ENCODE measurements at regions not wholly inside any gene's neighbourhood (a gene's known extent, or its start where the extent isn't known, plus 50 kb on each side); places are given as distances from the start of the nearest gene placed in this dataset.

- no peak overlapping the region for H3K27ac ChIP-seq (ENCODE audit: low read depth in 2 of 2, low read length in 2 of 2)
- no peak overlapping the region for H3K4me3 ChIP-seq (ENCODE audit: low read length in 3 of 3)
- DNase-seq (no peak), FAIRE-seq (no peak)
- no peaks in the 10 kb centered on the region for H3K9me3 ChIP-seq (ENCODE audit: control insufficient read depth in 2 of 3, insufficient read depth in 1 of 3, low read length in 3 of 3)
- H3K36me3 ChIP-seq (ENCODE audit: control insufficient read depth in 2 of 3, insufficient read depth in 3 of 3, low read length in 3 of 3), result no peaks in the 10 kb centered on the region
- intact Hi-C loops (cut with DNase I), result no loop called here
- no peaks in the 10 kb centered on the region for H3K27me3 ChIP-seq (ENCODE audit: control insufficient read depth, insufficient read depth, low read length)
- no peaks in the 10 kb centered on the region for H3K4me1 ChIP-seq (ENCODE audit: control insufficient read depth in 2 of 3, insufficient read depth in 2 of 3, low read depth in 1 of 3, low read length in 3 of 3)
- no peak overlapping the region for H3K9ac ChIP-seq (ENCODE audit: low read length in 3 of 3)
- TF ChIP-seq CTCF (IDR thresholded peaks at IDR 0.05; ENCODE audit: borderline replicate concordance, extremely low read depth, insufficient read depth), result no peak
Observed at GRCh38 chr18:38966841-38967240, 1401.2 kb upstream of the CELF4 start.

GRCh38 chr18:38963943-38964660, 1398.5 kb upstream of the CELF4 start:
- Histone ChIP-seq H3K9me3 (ENCODE audit: control insufficient read depth in 2 of 3, insufficient read depth in 1 of 3, low read length in 3 of 3) (no peaks in the 10 kb centered on the region), H3K9ac (ENCODE audit: low read length in 3 of 3) (no peak overlapping the region)

DNA sequence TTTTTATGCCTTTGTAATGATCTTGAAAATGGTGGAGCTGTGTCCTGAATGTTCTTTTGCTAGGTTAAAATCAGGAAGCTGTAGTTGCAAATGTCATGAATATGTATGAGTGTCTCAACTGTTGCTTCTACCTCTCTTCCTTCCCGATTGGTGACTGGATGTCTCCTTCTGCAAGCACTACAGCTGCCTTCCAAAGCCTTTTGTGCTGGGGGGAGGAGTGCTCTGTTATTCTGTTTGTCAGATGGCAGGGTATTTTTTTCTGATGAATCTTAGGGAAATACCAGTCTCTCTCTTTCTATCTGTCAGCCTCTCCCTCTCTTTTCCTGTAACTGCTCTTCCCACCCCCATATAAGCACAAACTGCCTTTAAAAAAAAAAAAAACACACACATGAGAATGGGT, 1396.3 kb upstream of the CELF4 start:
- H3K9me3 ChIP-seq (ENCODE audit: control insufficient read depth in 2 of 3, insufficient read depth in 1 of 3, low read length in 3 of 3), result no peaks in the 10 kb centered on the region
- intact Hi-C loops (cut with DNase I), result no loop called here
- H3K4me3 ChIP-seq (ENCODE audit: low read length in 3 of 3), result no peak overlapping the region
- H3K4me1 ChIP-seq (ENCODE audit: control insufficient read depth in 2 of 3, insufficient read depth in 2 of 3, low read depth in 1 of 3, low read length in 3 of 3), result no peaks in the 10 kb centered on the region
- no peak for TF ChIP-seq CTCF (IDR thresholded peaks at IDR 0.05; ENCODE audit: borderline replicate concordance, extremely low read depth, insufficient read depth)
- no peak overlapping the region for H3K27ac ChIP-seq (ENCODE audit: low read depth in 2 of 2, low read length in 2 of 2)
- no peak for FAIRE-seq
- no peaks in the 10 kb centered on the region for H3K27me3 ChIP-seq (ENCODE audit: control insufficient read depth, insufficient read depth, low read length)
- H3K36me3 ChIP-seq (ENCODE audit: control insufficient read depth in 2 of 3, insufficient read depth in 3 of 3, low read length in 3 of 3), result no peaks in the 10 kb centered on the region
- DNase-seq, result no peak
- no peak overlapping the region for H3K9ac ChIP-seq (ENCODE audit: low read length in 3 of 3)

More at GRCh38 chr18:38963943-38964660, 1398.5 kb upstream of the CELF4 start:
- Histone ChIP-seq H3K27me3 (ENCODE audit: control insufficient read depth, insufficient read depth, low read length) (no peaks in the 10 kb centered on the region), H3K27ac (ENCODE audit: low read depth in 2 of 2, low read length in 2 of 2) (no peak overlapping the region), H3K4me3 (ENCODE audit: low read length in 3 of 3) (no peak overlapping the region), H3K36me3 (ENCODE audit: control insufficient read depth in 2 of 3, insufficient read depth in 3 of 3, low read length in 3 of 3) (no peaks in the 10 kb centered on the region), H3K4me1 (ENCODE audit: control insufficient read depth in 2 of 3, insufficient read depth in 2 of 3, low read depth in 1 of 3, low read length in 3 of 3) (no peaks in the 10 kb centered on the region)
- FAIRE-seq (no peak), DNase-seq (no peak)
- intact Hi-C loops (cut with DNase I), result no loop called here
- no peak for TF ChIP-seq CTCF (IDR thresholded peaks at IDR 0.05; ENCODE audit: borderline replicate concordance, extremely low read depth, insufficient read depth)

- Histone ChIP-seq H3K4me1 (ENCODE audit: control insufficient read depth in 2 of 3, insufficient read depth in 2 of 3, low read depth in 1 of 3, low read length in 3 of 3) (no peaks in the 10 kb centered on the region), H3K27me3 (ENCODE audit: control insufficient read depth, insufficient read depth, low read length) (no peaks in the 10 kb centered on the region), H3K27ac (ENCODE audit: low read depth in 2 of 2, low read length in 2 of 2) (no peak overlapping the region), H3K4me3 (ENCODE audit: low read length in 3 of 3) (no peak overlapping the region), H3K9me3 (ENCODE audit: control insufficient read depth in 2 of 3, insufficient read depth in 1 of 3, low read length in 3 of 3) (no peaks in the 10 kb centered on the region), H3K9ac (ENCODE audit: low read length in 3 of 3) (no peak overlapping the region), H3K36me3 (ENCODE audit: control insufficient read depth in 2 of 3, insufficient read depth in 3 of 3, low read length in 3 of 3) (no peaks in the 10 kb centered on the region)
- no peak for TF ChIP-seq CTCF (IDR thresholded peaks at IDR 0.05; ENCODE audit: borderline replicate concordance, extremely low read depth, insufficient read depth)
- DNase-seq (no peak), FAIRE-seq (no peak)
- intact Hi-C loops (cut with DNase I), result no loop called here
Observed at GRCh38 chr18:38957736-38958135, 1392.1 kb upstream of the CELF4 start.
